ENCODE measurements at regions not wholly inside any gene's neighbourhood (a gene's known extent, or its start where the extent isn't known, plus 50 kb on each side); places are given as distances from the start of the nearest gene placed in this dataset.

DNA sequence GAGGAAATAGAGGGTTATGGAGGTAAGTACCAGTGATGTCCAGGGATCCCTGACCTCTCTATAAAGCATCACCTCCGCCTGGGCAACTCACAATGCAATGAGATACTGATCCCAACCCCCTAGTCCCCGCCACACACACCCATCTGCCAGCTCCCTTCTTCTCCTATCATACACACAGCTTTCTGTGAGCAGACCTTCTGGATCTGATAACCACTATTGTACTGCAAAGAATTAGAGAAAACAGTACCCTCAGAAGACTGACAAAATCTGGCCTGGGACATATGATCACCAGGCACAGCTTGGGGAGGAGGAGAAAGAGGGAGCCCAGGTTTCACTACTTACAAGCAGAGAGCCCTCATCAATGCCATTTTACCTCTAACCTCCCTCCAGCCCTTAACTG lies 249.0 kb downstream of the SEC61B start:
- ATAC-seq, result no peak
- Histone ChIP-seq H4K20me1 (replicated peaks; ENCODE audit: control insufficient read depth, insufficient read depth, low read length) (no peaks in the 10 kb centered on the region), H3K9me3 (replicated peaks; ENCODE audit: control insufficient read depth, insufficient read depth, low read depth, low read length) (no peaks in the 10 kb centered on the region), H3K36me3 (ENCODE audit: control insufficient read depth, insufficient read depth, low read length) (no peaks in the 10 kb centered on the region), H3K27ac (ENCODE audit: extremely low read depth, low read depth, low read length) (no peak overlapping the region), H3K9me1 (ENCODE audit: control insufficient read depth, insufficient read depth, low read length) (no peaks in the 10 kb centered on the region), H2AFZ (ENCODE audit: low read depth, low read length) (no peak overlapping the region), H3K79me2 (ENCODE audit: control insufficient read depth, insufficient read depth, low read length) (no peaks in the 10 kb centered on the region), H3K4me3 (no peak overlapping the region), H3K27me3 (ENCODE audit: control insufficient read depth in 2 of 2, insufficient read depth in 2 of 2, low read length in 2 of 2) (no peaks in the 10 kb centered on the region), H3K4me2 (ENCODE audit: insufficient read depth, low read length) (no peak overlapping the region), H3K9ac (ENCODE audit: insufficient read depth in 1 of 2, low read depth in 2 of 2, low read length in 2 of 2) (no peak overlapping the region), H3K4me1 (replicated peaks in 1 of 2; ENCODE audit: control insufficient read depth in 2 of 2, insufficient read depth in 2 of 2, low read length in 2 of 2) (no peaks in the 10 kb centered on the region)
- BruUV-seq (replicated peaks), result no TSS peak
- intact Hi-C loops (cut with micrococcal nuclease), result loop anchor here (10.0 kb wide), 2 partner anchors 206 to 286 kb away; no protein-coding TSS in a partner anchor
- POLR2A ChIA-PET, result no interaction called here
- CTCF ChIA-PET (ENCODE audit: low intra/inter-chr PET ratio), result no interaction called here
- DNase-seq (ENCODE audit: extremely low read depth in 1 of 4, low spot score in 3 of 4), result no peak
- WGBS (ENCODE audit: insufficient coverage, low coverage, missing lambda C conversion rate), result 3% methylated on average over 2 of the region's 2 CpGs
- TF ChIP-seq KLF1 (tag; IDR thresholded peaks at IDR 0.05), result no peak
- no peak for TF ChIP-seq NFE2L1 (tag; IDR thresholded peaks at IDR 0.05; ENCODE audit: borderline replicate concordance, low read depth)
- TF ChIP-seq HNRNPH1 (optimal IDR thresholded peaks at IDR 0.05; ENCODE audit: low read depth, low read length), result no peak
- TF ChIP-seq ZFPM2 (CRISPR knock-in tag; IDR thresholded peaks at IDR 0.05), result no peak
- TF ChIP-seq ZBTB1 (CRISPR knock-in tag; IDR thresholded peaks at IDR 0.05; ENCODE audit: borderline replicate concordance, low read depth), result no peak
- no peak for TF ChIP-seq KDM4B (IDR thresholded peaks at IDR 0.05; ENCODE audit: borderline replicate concordance in 2 of 2, low read depth in 1 of 2)
- no peak for TF ChIP-seq KLF13 (tag; IDR thresholded peaks at IDR 0.05; ENCODE audit: borderline replicate concordance, low read depth)
- TF ChIP-seq, protein P1, sequence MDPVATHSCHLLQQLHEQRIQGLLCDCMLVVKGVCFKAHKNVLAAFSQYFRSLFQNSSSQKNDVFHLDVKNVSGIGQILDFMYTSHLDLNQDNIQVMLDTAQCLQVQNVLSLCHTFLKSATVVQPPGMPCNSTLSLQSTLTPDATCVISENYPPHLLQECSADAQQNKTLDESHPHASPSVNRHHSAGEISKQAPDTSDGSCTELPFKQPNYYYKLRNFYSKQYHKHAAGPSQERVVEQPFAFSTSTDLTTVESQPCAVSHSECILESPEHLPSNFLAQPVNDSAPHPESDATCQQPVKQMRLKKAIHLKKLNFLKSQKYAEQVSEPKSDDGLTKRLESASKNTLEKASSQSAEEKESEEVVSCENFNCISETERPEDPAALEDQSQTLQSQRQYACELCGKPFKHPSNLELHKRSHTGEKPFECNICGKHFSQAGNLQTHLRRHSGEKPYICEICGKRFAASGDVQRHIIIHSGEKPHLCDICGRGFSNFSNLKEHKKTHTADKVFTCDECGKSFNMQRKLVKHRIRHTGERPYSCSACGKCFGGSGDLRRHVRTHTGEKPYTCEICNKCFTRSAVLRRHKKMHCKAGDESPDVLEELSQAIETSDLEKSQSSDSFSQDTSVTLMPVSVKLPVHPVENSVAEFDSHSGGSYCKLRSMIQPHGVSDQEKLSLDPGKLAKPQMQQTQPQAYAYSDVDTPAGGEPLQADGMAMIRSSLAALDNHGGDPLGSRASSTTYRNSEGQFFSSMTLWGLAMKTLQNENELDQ (CRISPR knock-in tag; IDR thresholded peaks at IDR 0.05; ENCODE audit: borderline replicate concordance), result no peak
- TF ChIP-seq U2AF2 (optimal IDR thresholded peaks at IDR 0.05; ENCODE audit: low read depth, low read length), result no peak
- TF ChIP-seq, protein P2, sequence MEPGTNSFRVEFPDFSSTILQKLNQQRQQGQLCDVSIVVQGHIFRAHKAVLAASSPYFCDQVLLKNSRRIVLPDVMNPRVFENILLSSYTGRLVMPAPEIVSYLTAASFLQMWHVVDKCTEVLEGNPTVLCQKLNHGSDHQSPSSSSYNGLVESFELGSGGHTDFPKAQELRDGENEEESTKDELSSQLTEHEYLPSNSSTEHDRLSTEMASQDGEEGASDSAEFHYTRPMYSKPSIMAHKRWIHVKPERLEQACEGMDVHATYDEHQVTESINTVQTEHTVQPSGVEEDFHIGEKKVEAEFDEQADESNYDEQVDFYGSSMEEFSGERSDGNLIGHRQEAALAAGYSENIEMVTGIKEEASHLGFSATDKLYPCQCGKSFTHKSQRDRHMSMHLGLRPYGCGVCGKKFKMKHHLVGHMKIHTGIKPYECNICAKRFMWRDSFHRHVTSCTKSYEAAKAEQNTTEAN (CRISPR knock-in tag; IDR thresholded peaks at IDR 0.05), result no peak
- TF ChIP-seq ZNF232 (CRISPR knock-in tag; IDR thresholded peaks at IDR 0.05), result no peak
- no peak for TF ChIP-seq PHB2 (IDR thresholded peaks at IDR 0.05; ENCODE audit: low read depth)
- TF ChIP-seq, protein P3, sequence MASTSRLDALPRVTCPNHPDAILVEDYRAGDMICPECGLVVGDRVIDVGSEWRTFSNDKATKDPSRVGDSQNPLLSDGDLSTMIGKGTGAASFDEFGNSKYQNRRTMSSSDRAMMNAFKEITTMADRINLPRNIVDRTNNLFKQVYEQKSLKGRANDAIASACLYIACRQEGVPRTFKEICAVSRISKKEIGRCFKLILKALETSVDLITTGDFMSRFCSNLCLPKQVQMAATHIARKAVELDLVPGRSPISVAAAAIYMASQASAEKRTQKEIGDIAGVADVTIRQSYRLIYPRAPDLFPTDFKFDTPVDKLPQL (IDR thresholded peaks at IDR 0.05; ENCODE audit: extremely low read depth, insufficient read length), result no peak
- TF ChIP-seq ZNF551 (CRISPR knock-in tag; IDR thresholded peaks at IDR 0.05), result no peak
- FAIRE-seq, result no peak
- in situ Hi-C loops (cut with MboI), result no loop called here
